ENCODE measurements at regions not wholly inside any gene's neighbourhood (a gene's known extent, or its start where the extent isn't known, plus 50 kb on each side); places are given as distances from the start of the nearest gene placed in this dataset.

- TF ChIP-seq CTCF (conservative IDR thresholded peaks at IDR 0.05 in 1 of 2, IDR thresholded peaks at IDR 0.05 in 1 of 2; ENCODE audit: low read depth in 1 of 2, low read length in 2 of 2) (peak; percentile 79 to 82), EZH2 (IDR thresholded peaks at IDR 0.05; ENCODE audit: low read length, missing control alignments) (no peak)
Observed at GRCh38 chr17:77429969-77430752, 289.4 kb downstream of the SEC14L1 start.
